Forelimb muscle (tissue), 1 donor: ENCODE measurements at regions not wholly inside any gene's neighbourhood (a gene's known extent, or its start where the extent isn't known, plus 50 kb on each side); places are given as distances from the start of the nearest gene placed in this dataset.

Experiments
- DNase-seq: peaks from one replicate; pipeline ENCODE4 v3.0.0-alpha.2; 2013; ENCODE audit warnings: low read depth

DNA sequence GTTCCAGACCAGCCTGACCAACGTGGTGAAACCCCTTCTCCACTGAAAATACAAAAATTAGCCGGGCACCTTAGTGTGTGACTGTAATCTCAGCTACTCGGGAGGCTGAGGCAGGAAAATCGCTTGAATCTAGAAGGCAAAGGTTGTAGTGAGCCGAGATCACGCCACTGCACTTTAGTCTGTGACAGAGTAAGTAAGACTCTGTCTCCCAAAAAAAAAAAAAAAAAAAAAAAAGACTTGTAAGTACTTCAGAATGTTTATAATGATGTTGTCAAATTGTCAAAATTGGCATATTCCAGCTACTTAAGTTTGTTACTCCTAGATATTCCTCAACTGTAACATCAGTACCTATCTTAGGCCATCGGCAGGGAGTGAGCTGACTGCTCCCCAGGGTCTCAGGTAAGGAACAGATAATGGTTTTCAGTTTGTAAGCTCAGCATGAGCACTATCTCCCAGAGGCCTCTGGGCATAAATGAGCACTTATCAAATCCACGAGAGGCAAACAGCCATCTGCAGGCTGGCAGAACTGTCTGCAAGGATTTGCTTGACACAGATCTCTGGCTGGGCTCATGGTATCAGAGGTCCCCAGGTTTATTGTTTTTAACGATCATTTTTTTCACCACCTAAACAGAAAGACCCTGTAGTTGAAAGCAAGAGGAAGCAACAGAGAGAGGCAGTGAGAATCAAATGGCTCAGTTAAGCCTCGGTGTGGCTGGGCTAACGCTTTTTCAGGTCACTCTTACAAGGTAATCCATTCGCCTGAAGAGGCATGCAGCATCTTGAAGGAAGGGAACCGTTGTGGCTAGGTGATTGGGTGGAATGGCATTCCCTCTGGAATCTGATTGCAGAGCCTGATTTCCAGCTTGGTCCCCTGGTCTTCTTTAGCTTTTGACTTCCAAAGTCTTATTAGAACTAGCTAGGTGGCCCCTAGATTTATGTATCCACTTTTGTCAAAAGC, 115.9 kb downstream of the LY86 start:
- no peak for DNase-seq

- no peak for DNase-seq
Observed at GRCh38 chr6:6705061-6705425, 116.5 kb downstream of the LY86 start.

DNA sequence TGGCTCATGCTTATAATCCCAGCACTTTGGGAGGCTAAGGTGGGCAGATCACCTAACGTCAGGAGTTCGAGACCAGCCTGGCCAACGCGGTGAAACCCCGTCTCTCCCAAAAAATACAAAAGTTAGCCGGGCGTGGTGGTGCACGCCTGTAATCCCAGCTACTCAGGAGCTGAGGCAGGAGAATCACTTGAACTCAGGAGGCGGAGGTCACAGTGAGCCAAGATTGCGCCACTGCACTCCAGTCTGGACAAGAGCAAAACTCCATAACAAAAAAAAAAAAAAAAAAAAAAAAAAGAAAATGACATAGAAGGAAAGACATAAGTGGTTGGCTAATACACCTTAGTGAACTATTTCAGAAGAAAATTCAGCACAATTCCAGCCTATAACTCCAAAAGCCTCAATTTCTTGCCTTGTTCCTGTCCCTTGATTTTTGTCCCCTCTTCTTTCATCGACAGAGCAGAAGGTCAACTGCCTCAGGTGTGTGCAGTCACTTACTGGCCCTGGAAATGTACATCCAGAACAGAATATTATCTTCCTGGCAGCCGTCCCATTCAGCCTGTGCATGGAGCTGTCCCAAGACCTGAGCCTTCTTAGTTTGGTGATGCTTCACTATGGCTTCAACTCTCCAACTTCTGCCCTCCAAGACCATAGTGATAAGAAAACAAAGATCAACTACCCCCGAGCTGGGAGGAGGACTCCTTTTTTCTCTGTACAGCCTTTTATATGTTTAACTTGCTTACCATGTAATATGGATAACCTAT, 117.6 kb downstream of the LY86 start:
- DNase-seq = no peak

GRCh38 chr6:6707143-6707542, 118.6 kb downstream of the LY86 start:
- no peak for DNase-seq

DNA sequence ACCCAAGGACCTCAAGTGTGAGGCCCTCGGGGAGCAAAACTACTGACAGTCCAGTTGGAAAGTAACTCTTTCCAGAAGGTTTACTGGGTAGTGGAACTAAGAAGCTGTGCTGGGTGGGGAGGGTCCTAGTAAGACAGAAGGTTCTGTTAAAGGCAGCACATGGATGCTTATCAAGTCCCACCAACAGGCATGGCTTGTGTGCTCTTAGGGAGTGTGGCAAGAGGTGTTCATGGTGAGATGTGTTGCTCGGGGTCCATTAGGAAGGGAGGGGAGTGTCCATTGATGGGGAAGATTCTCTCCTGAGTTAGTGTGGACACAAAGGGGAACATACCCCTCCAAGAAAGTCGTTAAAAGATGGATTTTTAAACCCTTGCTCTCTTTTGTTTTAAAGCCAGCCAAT, 120.6 kb downstream of the LY86 start:
- no peak for DNase-seq

- DNase-seq = no peak
Observed at GRCh38 chr6:6711031-6711785, 122.7 kb downstream of the LY86 start.

GRCh38 chr6:6711832-6712448, 123.4 kb downstream of the LY86 start:
- no peak for DNase-seq

DNA sequence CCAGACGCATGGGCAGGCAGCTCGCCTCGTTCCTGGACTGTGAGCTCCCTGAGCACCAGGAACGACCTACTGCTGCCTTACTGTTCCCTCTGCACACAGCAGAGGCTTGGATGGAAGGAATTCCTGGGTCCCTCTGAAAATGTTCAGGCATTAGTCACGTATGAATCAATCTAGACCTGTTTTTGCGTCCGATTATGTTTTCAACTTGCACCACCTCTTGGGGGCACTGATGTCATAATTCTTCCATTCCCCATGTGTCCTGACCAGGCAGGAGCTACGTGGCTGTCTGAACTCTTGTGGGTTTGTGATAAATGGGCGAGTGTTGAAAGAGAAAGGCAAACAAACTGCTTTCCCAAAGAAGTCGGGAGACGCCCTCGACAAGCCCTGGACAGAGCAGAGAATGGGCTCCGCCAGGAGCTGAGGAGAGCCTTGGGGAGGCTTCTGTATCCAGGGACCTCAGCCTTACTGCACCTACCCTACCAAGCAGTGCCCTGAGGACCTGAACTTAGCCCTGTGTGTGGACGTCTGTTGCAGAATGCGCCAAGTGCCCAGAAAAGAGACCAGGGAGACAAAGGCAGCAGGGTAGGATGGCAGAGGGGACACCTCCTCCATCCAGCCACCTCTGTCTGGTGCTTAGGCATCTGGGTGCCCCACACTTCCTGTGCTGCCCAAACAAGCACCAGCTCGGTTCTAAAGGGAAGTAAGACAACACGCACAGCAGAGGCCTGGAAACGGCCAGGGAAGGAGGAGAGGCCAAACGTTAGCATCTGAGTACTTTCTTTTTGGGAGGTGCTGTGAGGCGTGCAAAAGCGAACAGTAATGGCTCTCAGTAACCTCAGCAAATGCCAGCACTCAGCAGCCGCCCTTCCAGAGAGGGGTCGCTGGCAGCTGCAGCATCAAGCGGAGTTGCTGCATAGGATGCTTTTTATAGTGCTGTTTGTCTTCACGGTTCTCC, 124.2 kb downstream of the LY86 start:
- DNase-seq = no peak

GRCh38 chr6:6713657-6714056, 125.1 kb downstream of the LY86 start:
- DNase-seq = no peak

- DNase-seq = no peak
Observed at GRCh38 chr6:6714118-6714897, 125.8 kb downstream of the LY86 start.

- DNase-seq = no peak
Observed at GRCh38 chr6:6714953-6715352, 126.4 kb downstream of the LY86 start.

GRCh38 chr6:6715465-6715864, 126.9 kb downstream of the LY86 start:
- DNase-seq = no peak

GRCh38 chr6:6716998-6717763, 128.7 kb downstream of the LY86 start:
- no peak for DNase-seq

DNA sequence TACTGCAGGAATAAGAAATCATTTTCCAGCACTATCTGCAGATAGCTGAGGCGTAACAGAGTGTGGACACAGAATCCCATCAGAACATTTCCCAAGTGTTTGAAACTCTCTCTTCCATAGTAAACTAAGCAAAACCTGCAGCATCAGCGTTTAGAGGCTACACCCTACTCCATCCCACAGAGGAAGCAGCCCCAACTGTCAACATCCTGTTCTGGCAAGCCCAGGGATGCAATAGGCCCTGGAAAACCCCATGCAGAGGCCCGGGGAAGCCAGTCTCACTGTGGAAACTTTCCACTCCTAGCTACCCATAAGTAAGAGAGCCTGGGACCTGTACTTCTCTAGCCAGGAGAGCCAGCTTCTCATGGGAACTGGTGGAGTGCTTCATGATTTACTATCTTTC, 129.4 kb downstream of the LY86 start:
- no peak for DNase-seq

- DNase-seq = no peak
Observed at GRCh38 chr6:6721606-6722005, 133.1 kb downstream of the LY86 start.

- DNase-seq = no peak
Observed at GRCh38 chr6:6722195-6722594, 133.7 kb downstream of the LY86 start.

DNA sequence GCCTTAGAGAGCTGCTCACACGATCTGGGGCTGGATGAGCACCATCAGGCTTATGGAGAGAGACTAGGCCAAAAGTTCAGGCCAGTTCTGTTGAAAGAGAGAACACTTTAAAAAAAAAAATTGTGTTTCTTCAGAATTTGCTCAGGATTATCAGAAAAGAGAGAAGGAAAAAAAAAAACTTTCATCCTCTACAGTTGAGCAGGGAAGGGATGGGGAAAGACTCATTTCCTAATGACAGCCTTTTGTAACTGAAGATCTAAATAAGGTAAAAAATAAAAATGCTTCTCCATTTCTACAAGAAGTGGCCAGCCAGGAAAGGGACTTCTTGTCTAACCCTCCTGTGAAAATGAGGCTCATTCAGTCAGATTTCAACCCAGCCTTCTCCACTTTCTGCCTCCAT, 134.8 kb downstream of the LY86 start:
- DNase-seq = no peak

DNA sequence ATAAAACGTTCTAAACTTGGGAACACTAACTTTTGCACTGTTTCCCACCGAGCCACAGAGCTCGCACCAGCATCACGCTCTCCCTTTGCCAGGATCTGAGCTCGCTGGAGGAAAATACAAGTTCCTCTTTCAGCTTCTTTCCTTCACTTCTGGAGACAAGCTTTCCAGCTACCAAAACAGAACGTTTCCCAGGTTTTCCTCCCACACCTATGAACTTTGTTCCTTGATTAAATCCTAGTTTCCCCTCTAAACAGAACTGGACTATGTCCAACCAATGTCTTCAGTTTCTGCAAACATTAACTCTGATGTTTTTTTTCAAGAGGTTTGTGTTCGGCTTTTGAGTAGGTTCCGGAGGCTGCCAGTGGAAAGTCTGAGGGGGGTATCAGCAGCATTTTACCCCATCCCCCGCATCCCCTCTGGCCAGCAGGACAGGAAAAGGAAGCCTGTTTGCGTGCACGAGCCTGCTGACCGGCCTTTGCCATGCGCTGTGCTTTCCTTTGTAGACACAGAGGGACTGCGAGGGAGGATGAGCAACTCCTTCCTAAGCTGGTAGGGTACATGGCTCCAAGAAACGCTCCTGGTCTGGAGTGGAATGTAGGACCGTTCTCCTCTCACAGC, 135.5 kb downstream of the LY86 start:
- no peak for DNase-seq
